ENCODE measurements at regions not wholly inside any gene's neighbourhood (a gene's known extent, or its start where the extent isn't known, plus 50 kb on each side); places are given as distances from the start of the nearest gene placed in this dataset.

DNA sequence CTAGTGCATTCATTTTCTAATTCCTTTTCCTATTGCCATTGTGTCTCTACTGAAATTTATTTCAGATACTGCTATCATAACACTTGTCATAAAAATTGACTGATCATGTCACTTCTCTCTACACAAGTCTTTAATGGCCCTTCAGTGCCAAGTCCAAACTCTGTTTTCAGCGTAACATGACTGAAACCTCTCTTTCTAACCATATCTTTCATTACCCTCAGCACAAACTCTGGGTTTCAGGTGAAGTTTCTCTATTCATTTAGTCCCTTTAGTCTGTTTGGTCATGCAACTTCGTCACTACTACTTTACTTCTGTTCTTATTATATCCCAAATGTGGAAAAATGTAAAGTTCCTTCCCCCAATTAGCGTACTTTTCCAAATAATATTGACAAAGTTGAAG is 234.9 kb downstream of the OGFRL1 start:
- peaks cover 7% of the 10 kb centered on the region for H3K9me3 ChIP-seq (replicated peaks)
- H3K4me3 ChIP-seq, result no peak overlapping the region
- H3K27ac ChIP-seq (replicated peaks), result no peak overlapping the region
- TF ChIP-seq, protein P1, sequence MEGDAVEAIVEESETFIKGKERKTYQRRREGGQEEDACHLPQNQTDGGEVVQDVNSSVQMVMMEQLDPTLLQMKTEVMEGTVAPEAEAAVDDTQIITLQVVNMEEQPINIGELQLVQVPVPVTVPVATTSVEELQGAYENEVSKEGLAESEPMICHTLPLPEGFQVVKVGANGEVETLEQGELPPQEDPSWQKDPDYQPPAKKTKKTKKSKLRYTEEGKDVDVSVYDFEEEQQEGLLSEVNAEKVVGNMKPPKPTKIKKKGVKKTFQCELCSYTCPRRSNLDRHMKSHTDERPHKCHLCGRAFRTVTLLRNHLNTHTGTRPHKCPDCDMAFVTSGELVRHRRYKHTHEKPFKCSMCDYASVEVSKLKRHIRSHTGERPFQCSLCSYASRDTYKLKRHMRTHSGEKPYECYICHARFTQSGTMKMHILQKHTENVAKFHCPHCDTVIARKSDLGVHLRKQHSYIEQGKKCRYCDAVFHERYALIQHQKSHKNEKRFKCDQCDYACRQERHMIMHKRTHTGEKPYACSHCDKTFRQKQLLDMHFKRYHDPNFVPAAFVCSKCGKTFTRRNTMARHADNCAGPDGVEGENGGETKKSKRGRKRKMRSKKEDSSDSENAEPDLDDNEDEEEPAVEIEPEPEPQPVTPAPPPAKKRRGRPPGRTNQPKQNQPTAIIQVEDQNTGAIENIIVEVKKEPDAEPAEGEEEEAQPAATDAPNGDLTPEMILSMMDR (IDR thresholded peaks at IDR 0.05; ENCODE audit: borderline replicate concordance), result no peak
- DNase-seq, result no peak
- intact Hi-C loops (cut with micrococcal nuclease), result no loop called here
- H3K36me3 ChIP-seq, result no peaks in the 10 kb centered on the region
- no peaks in the 10 kb centered on the region for H3K27me3 ChIP-seq (ENCODE audit: low read depth)
- no peaks in the 10 kb centered on the region for H3K4me1 ChIP-seq

DNA sequence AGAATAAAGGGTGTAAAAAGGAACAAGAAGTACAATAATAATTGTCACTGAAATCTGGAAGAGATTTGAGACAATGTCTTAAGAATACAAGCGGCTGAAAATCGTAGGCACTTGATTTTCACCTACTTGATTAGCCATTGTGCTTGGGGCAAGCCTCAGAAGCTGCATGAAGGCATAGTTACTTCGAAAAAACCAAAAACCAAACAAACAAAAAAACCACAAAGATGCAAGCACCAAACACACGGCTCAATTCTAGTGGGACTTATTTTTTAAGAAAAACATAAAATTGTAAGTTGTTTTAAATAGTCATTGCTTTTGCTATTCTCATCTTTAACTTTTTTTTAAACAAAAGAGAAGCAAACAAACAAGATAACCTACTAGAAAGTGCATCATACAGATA is 235.6 kb downstream of the OGFRL1 start:
- TF ChIP-seq, protein P1 (IDR thresholded peaks at IDR 0.05; ENCODE audit: borderline replicate concordance), result no peak
- peaks cover 7% of the 10 kb centered on the region for H3K9me3 ChIP-seq (replicated peaks)
- H3K4me3 ChIP-seq, result no peak overlapping the region
- no peak for DNase-seq
- no peaks in the 10 kb centered on the region for H3K27me3 ChIP-seq (ENCODE audit: low read depth)
- H3K4me1 ChIP-seq, result no peaks in the 10 kb centered on the region
- no peaks in the 10 kb centered on the region for H3K36me3 ChIP-seq
- H3K27ac ChIP-seq (replicated peaks), result no peak overlapping the region
- intact Hi-C loops (cut with micrococcal nuclease), result no loop called here

DNA sequence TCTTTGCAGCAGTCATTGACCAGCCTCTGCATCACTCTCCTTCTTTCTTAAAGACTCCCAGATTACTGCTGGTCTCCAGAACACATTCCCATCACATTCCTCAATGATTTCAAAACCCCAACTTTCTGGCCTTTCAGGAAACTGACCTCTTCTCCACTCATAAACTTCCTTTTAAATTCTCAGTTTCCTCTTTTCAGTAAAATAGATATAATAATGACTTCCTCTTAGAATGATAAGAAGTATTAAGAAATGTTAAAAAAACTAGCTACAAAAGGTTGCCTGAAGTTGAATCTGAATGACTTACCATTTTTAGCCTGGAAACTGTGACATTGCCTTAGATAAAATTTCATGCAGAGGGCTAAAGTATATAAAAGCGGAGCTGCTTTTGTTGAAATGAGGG is 239.3 kb downstream of the OGFRL1 start:
- Histone ChIP-seq H3K4me1 (no peaks in the 10 kb centered on the region), H3K4me3 (no peak overlapping the region), H3K9me3 (replicated peaks) (no peaks in the 10 kb centered on the region), H3K27me3 (ENCODE audit: low read depth) (no peaks in the 10 kb centered on the region), H3K27ac (replicated peaks) (no peak overlapping the region), H3K36me3 (no peaks in the 10 kb centered on the region)
- intact Hi-C loops (cut with micrococcal nuclease), result no loop called here
- TF ChIP-seq, protein P1 (IDR thresholded peaks at IDR 0.05; ENCODE audit: borderline replicate concordance), result no peak
- no peak for DNase-seq

DNA sequence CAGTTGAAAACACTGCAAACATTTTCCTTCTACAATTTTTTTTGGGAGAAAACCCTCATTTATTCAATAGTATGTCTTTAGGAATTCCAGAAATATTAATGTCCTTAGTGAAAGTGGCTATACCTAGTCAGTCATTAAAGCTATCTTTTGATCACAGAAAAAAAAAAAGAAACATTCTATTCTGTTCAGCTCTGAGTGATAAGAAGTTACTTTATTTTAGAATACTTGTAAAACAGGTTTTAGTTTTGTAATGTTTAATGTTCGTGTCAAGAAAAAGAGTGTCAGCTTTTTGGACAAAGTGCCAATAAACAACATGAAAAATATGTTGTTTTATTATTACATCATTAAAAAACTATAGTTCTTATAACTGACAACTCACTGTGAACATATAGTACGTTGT is 240.4 kb downstream of the OGFRL1 start:
- Histone ChIP-seq H3K9me3 (replicated peaks) (no peaks in the 10 kb centered on the region), H3K4me3 (no peak overlapping the region), H3K4me1 (no peaks in the 10 kb centered on the region), H3K27ac (replicated peaks) (no peak overlapping the region), H3K36me3 (no peaks in the 10 kb centered on the region), H3K27me3 (ENCODE audit: low read depth) (no peaks in the 10 kb centered on the region)
- TF ChIP-seq, protein P1 (IDR thresholded peaks at IDR 0.05; ENCODE audit: borderline replicate concordance), result no peak
- intact Hi-C loops (cut with micrococcal nuclease), result no loop called here
- DNase-seq, result no peak

DNA sequence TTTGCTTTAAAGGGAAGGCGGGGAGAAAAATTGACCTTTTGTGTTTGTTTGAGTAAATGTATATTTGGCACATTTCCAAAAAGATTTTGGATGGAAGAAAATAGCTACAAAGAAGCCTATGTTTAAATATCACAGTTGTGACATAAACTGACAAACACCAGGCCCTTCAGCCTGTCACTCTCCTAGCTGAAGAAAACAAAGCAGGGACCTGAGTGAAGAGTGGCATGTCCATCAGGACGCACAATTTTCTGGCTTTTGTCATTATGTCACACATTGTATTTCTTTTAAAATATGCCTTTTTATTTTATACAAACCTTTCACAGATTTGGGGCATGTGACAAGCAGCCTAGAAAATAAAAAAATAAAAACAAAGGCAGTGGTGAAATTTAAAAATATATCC is 241.2 kb downstream of the OGFRL1 start:
- no peaks in the 10 kb centered on the region for H3K36me3 ChIP-seq
- no peaks in the 10 kb centered on the region for H3K9me3 ChIP-seq (replicated peaks)
- TF ChIP-seq, protein P1 (IDR thresholded peaks at IDR 0.05; ENCODE audit: borderline replicate concordance), result no peak
- no peaks in the 10 kb centered on the region for H3K4me1 ChIP-seq
- H3K4me3 ChIP-seq, result no peak overlapping the region
- no peaks in the 10 kb centered on the region for H3K27me3 ChIP-seq (ENCODE audit: low read depth)
- no peak overlapping the region for H3K27ac ChIP-seq (replicated peaks)
- intact Hi-C loops (cut with micrococcal nuclease), result loop anchor here (5.0 kb wide), 1 partner anchor 558 kb away; no protein-coding TSS in a partner anchor
- no peak for DNase-seq

DNA sequence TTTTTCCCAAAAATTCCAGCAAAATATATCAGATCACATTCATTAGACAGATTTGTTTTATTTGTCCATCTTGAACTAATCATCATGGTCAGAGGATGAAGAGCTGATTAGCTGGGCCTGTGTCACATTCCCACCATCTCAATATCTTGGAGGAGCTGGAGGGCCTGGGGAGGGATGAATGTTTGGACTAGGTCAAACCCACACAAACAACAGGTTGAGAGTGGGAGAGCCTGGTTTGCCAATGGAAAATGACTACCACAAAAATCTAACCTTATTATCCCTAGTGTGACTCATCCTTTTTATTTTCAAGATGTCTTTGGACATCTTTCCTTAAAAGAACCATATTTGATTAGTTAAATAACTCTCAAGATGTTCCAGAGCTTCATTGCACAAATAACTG is 242.4 kb downstream of the OGFRL1 start:
- intact Hi-C loops (cut with micrococcal nuclease), result loop anchor here (5.0 kb wide), 1 partner anchor 556 kb away; no protein-coding TSS in a partner anchor
- H3K4me3 ChIP-seq, result no peak overlapping the region
- DNase-seq, result no peak
- no peaks in the 10 kb centered on the region for H3K27me3 ChIP-seq (ENCODE audit: low read depth)
- TF ChIP-seq, protein P1 (IDR thresholded peaks at IDR 0.05; ENCODE audit: borderline replicate concordance), result no peak
- no peaks in the 10 kb centered on the region for H3K36me3 ChIP-seq
- no peaks in the 10 kb centered on the region for H3K9me3 ChIP-seq (replicated peaks)
- H3K27ac ChIP-seq (replicated peaks), result no peak overlapping the region
- no peaks in the 10 kb centered on the region for H3K4me1 ChIP-seq
